ENCODE measurements at regions not wholly inside any gene's neighbourhood (a gene's known extent, or its start where the extent isn't known, plus 50 kb on each side); places are given as distances from the start of the nearest gene placed in this dataset.
"Not testable (repeated sequence)": the region's sequence is repeated elsewhere in the genome, so short reads cannot be mapped to it uniquely, and the experiment has no call there.

DNA sequence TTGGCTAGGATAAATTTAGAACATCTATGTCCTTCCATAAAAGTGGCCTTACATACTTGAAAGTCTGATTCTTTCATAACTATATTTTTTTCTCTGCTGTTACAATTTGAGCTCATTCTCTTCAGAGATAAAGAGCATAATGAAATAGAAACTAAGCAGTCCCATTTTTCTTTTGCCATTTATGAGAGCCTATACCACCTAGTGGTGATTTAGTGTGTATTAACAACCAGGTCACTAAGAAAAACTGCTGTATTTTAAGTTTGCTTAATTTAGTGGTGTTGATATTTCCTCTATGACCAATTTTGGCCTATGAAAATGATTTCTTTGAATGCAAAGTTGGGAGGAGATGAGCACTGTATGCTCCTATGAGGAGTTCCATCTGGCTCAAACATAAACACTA, 88.7 kb upstream of the ZWINT start:
- no peak for DNase-seq (ENCODE audit: low spot score)

DNA sequence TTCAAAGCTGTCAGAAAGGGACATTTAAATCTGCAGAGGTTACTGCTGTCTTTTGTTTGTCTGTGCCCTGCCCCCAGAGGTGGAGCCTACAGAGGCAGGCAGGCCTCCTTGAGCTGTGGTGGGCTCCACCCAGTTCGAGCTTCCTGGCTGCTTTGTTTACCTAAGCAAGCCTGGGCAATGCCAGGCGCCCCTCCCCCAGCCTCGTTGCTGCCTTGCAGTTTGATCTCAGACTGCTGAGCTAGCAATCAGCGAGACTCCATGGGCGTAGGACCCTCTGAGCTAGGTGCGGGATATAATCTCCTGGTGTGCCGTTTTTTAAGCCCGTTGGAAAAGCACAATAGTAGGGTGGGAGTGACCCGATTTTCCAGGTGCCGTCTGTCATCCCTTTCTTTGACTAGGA, 86.6 kb upstream of the ZWINT start:
- DNase-seq (ENCODE audit: low spot score): not testable (repeated sequence)

DNA sequence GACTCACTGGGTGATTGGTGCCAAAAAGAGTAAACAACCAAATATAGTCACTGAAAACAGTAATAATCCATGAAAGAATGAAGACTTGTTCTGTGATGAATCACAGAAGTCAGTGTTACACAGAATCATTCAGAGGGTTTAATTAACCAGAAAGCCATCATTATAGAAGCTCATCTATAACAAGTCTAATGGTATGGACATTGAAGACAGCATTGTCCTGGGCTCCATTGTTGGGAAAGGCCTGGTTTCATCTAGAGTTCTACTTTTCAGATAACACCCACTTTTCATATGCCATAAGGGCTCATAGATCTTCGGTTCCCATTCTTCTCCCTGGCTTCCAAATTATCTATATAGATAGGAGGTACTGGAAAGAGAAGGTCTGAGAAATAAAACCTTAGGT, 80.3 kb upstream of the ZWINT start:
- not testable (repeated sequence) for DNase-seq (ENCODE audit: low spot score)

All from globus pallidus (tissue), 1 donor.